LNCAP (cell line): ENCODE measurements at regions not wholly inside any gene's neighbourhood (a gene's known extent, or its start where the extent isn't known, plus 50 kb on each side); places are given as distances from the start of the nearest gene placed in this dataset.

Experiments used
- CTCF ChIP-seq: fragments of 450-650 bp; IDR thresholded peaks from 2 replicates; pipeline ENCODE4 v1.5.1; 2017; ENCODE audit warnings: mild to moderate bottlenecking

GRCh38 chrX:22325096-22325495, 52.4 kb downstream of the CBLL2 start:
- no peak for TF ChIP-seq CTCF

GRCh38 chrX:22329783-22330182, 57.1 kb downstream of the CBLL2 start:
- TF ChIP-seq CTCF: no peak

- no peak for TF ChIP-seq CTCF
Observed at GRCh38 chrX:22338740-22339139, 66.0 kb downstream of the CBLL2 start.

GRCh38 chrX:22339459-22339858, 66.7 kb downstream of the CBLL2 start:
- TF ChIP-seq CTCF: no peak

GRCh38 chrX:22340022-22340616, 67.4 kb downstream of the CBLL2 start:
- no peak for TF ChIP-seq CTCF

- no peak for TF ChIP-seq CTCF
Observed at GRCh38 chrX:22343192-22343591, 70.5 kb downstream of the CBLL2 start.

- TF ChIP-seq CTCF: no peak
Observed at GRCh38 chrX:22345884-22346283, 73.2 kb downstream of the CBLL2 start.

GRCh38 chrX:22347491-22347890, 74.8 kb downstream of the CBLL2 start:
- TF ChIP-seq CTCF: no peak
